CD4-positive, alpha-beta T cell (primary cell): ENCODE measurements at regions not wholly inside any gene's neighbourhood (a gene's known extent, or its start where the extent isn't known, plus 50 kb on each side); places are given as distances from the start of the nearest gene placed in this dataset.

Experiments used
- ATAC-seq: fragments of 200-7000 bp; cut with Tn5 transposase; one replicate; pipeline ENCODE4 v1.10.0; 2022; ENCODE audit warnings: mild to moderate bottlenecking; ENCODE audit not compliant: poor library complexity
- CTCF ChIA-PET: fragments of 350-600 bp; sonication (Branson Sonifier 250); formaldehyde crosslinking; loops from one replicate; lab custom pipeline; 2021; ENCODE audit warnings: antibody characterized with exemption, inconsistent platforms; lab: Charles Lee
- POLR2A ChIA-PET: fragments of 350-600 bp; sonication (Branson Sonifier 250); formaldehyde crosslinking; loops from one replicate; lab custom pipeline; 2021; ENCODE audit warnings: antibody characterized with exemption, inconsistent platforms; lab: Charles Lee
- DNase-seq, 14 experiments: peaks; one replicate each; pipeline ENCODE4 v3.0.0-alpha.2; 2013 to 2020; ENCODE audit warnings: mixed read lengths in 2 of 14
- H3K27ac ChIP-seq, 2 donors: one replicate each; pipeline versions ENCODE4 v1.5.1 to v1.7.0; 2013; ENCODE audit warnings: low read length in 2 of 2, low read depth in 1 of 2, mild to moderate bottlenecking in 1 of 2
- H3K27me3 ChIP-seq, 2 experiments: 1 replicate in 1 of 2; 2 replicates in 1 of 2; pipeline versions ENCODE4 v1.6.1 to v1.7.0; 2013; ENCODE audit warnings: low read length in 2 of 2, control low read depth in 1 of 2, mild to moderate bottlenecking in 1 of 2, moderate library complexity in 1 of 2; ENCODE audit not compliant: insufficient read depth in 2 of 2, control insufficient read depth in 1 of 2
- H3K36me3 ChIP-seq: one replicate; pipeline ENCODE4 v1.6.1; 2013; ENCODE audit warnings: low read length, control low read depth; ENCODE audit not compliant: insufficient read depth
- H3K4me1 ChIP-seq: one replicate; pipeline ENCODE4 v1.6.1; 2013; ENCODE audit warnings: low read length, control low read depth; ENCODE audit not compliant: insufficient read depth
- H3K4me3 ChIP-seq: one replicate; pipeline ENCODE4 v1.5.1; 2013; ENCODE audit warnings: mild to moderate bottlenecking, low read length, moderate library complexity
- H3K9me3 ChIP-seq, 2 experiments: 1 replicate in 1 of 2; 2 replicates in 1 of 2; pipeline versions ENCODE4 v1.6.1 to v1.7.0; 2013; ENCODE audit warnings: low read length in 2 of 2, mild to moderate bottlenecking in 2 of 2, control low read depth in 1 of 2, moderate library complexity in 1 of 2; ENCODE audit not compliant: control insufficient read depth in 1 of 2, insufficient read depth in 1 of 2
- H3K27ac Mint-ChIP-seq: one replicate; pipeline ENCODE4 v1.8.0; 2020; ENCODE audit warnings: mixed read lengths
- H3K27me3 Mint-ChIP-seq: one replicate; pipeline ENCODE4 v1.8.0; 2021; ENCODE audit warnings: mixed read lengths
- H3K36me3 Mint-ChIP-seq: one replicate; pipeline ENCODE4 v1.8.0; 2021; ENCODE audit warnings: low read depth, mixed read lengths
- H3K4me1 Mint-ChIP-seq: one replicate; pipeline ENCODE4 v1.8.0; 2021; ENCODE audit warnings: low read depth, mixed read lengths
- H3K4me3 Mint-ChIP-seq: one replicate; pipeline ENCODE4 v1.8.0; 2020; ENCODE audit warnings: mild to moderate bottlenecking, mixed read lengths
- H3K9me3 Mint-ChIP-seq: one replicate; pipeline ENCODE4 v1.8.0; 2020; ENCODE audit warnings: mixed read lengths
- CTCF ChIP-seq: fragments of 200-600 bp; IDR thresholded peaks from one replicate; pipeline ENCODE4 v1.8.0; 2022; ENCODE audit warnings: antibody characterized with exemption, mild to moderate bottlenecking
- intact Hi-C, 2 experiments: fragments of 100-400 bp; cut with DNase I in 1 of 2; cut with micrococcal nuclease in 1 of 2; formaldehyde crosslinking; loops; one replicate each; pipeline versions ENCODE4 v1.15.1 to v1.9.0; 2023 to 2025; cut with DNase I, micrococcal nuclease

- H3K4me3 ChIP-seq = no peak overlapping the region
- ChIA-PET CTCF (no interaction called here), POLR2A (no interaction called here)
- Mint-ChIP-seq H3K36me3 (no peaks in the 10 kb centered on the region), H3K9me3 (no peaks in the 10 kb centered on the region), H3K4me3 (no peak overlapping the region), H3K27me3 (no peaks in the 10 kb centered on the region), H3K4me1 (no peaks in the 10 kb centered on the region), H3K27ac (no peak overlapping the region)
- no peaks in the 10 kb centered on the region for H3K36me3 ChIP-seq
- ATAC-seq (no peak), DNase-seq (no peak)
- H3K27ac ChIP-seq = no peak overlapping the region
- H3K27me3 ChIP-seq = peaks cover 0 to 2% of the 10 kb centered on the region in 2 experiments
- intact Hi-C loops = no loop called here
- no peak for TF ChIP-seq CTCF
- no peaks in the 10 kb centered on the region for H3K4me1 ChIP-seq
- peaks cover 0 to 5% of the 10 kb centered on the region in 2 experiments for H3K9me3 ChIP-seq
Measured at GRCh38 chr15:81813215-81813614, 232.6 kb downstream of the MEX3B start.

DNA sequence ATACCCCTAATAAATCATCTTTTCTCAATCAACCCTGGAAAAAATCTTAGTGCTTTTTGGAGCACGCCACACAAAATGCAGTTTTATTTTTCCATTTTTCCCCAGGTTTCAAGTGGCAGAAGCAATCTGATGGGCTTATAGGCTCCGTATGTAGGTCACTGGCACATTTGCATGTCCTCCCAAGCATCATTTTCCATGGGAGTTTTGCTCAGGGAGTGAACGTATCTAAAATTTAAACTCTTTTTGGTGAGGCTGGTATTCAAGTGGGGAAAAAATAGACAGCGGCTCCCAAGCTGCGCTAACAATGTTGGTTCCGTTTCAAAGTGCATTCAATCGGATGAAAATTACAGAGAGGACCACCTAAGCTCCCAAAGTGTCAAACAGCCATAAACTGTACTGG lies 233.4 kb downstream of the MEX3B start:
- H3K9me3 Mint-ChIP-seq = no peaks in the 10 kb centered on the region
- TF ChIP-seq CTCF = no peak
- Histone ChIP-seq H3K36me3 (no peaks in the 10 kb centered on the region), H3K27me3 (peaks cover 0 to 2% of the 10 kb centered on the region in 2 experiments), H3K4me3 (no peak overlapping the region), H3K9me3 (peaks cover 0 to 5% of the 10 kb centered on the region in 2 experiments), H3K27ac (no peak overlapping the region), H3K4me1 (no peaks in the 10 kb centered on the region)
- H3K27ac Mint-ChIP-seq = no peak overlapping the region
- ATAC-seq = no peak
- DNase-seq = no peak
- ChIA-PET POLR2A (no interaction called here), CTCF (no interaction called here)
- intact Hi-C loops = no loop called here
- H3K27me3 Mint-ChIP-seq = no peaks in the 10 kb centered on the region
- H3K4me3 Mint-ChIP-seq = no peak overlapping the region
- no peaks in the 10 kb centered on the region for H3K4me1 Mint-ChIP-seq
- no peaks in the 10 kb centered on the region for H3K36me3 Mint-ChIP-seq

GRCh38 chr15:81811736-81812135 lies 234.1 kb downstream of the MEX3B start:
- no peak overlapping the region for H3K27ac Mint-ChIP-seq
- POLR2A ChIA-PET = no interaction called here
- no peaks in the 10 kb centered on the region for H3K4me1 ChIP-seq
- peaks cover 0 to 2% of the 10 kb centered on the region in 2 experiments for H3K27me3 ChIP-seq
- H3K36me3 Mint-ChIP-seq = no peaks in the 10 kb centered on the region
- no peaks in the 10 kb centered on the region for H3K9me3 Mint-ChIP-seq
- H3K4me3 Mint-ChIP-seq = no peak overlapping the region
- TF ChIP-seq CTCF = no peak
- CTCF ChIA-PET = no interaction called here
- H3K27ac ChIP-seq = no peak overlapping the region
- H3K27me3 Mint-ChIP-seq = no peaks in the 10 kb centered on the region
- H3K4me3 ChIP-seq = no peak overlapping the region
- H3K4me1 Mint-ChIP-seq = no peaks in the 10 kb centered on the region
- intact Hi-C loops = no loop called here
- no peaks in the 10 kb centered on the region for H3K36me3 ChIP-seq
- no peak for ATAC-seq
- H3K9me3 ChIP-seq = peaks cover 0 to 5% of the 10 kb centered on the region in 2 experiments
- no peak for DNase-seq
